GM18511 (cell line): ENCODE measurements at regions not wholly inside any gene's neighbourhood (a gene's known extent, or its start where the extent isn't known, plus 50 kb on each side); places are given as distances from the start of the nearest gene placed in this dataset.
"Not testable (repeated sequence)": the region's sequence is repeated elsewhere in the genome, so short reads cannot be mapped to it uniquely, and the experiment has no call there.

ENCODE experiments used
- ATAC-seq: cut with Tn5 transposase; IDR thresholded peaks from one replicate; pipeline ENCODE4 v1.9.1; 2021; ENCODE audit warnings: mild to moderate bottlenecking, moderate library complexity; ENCODE audit not compliant: unreplicated experiment

GRCh38 chr11:96506953-96507354 is 117.1 kb downstream of the JRKL start:
- no peak for ATAC-seq

GRCh38 chr11:96508861-96509260 is 119.0 kb downstream of the JRKL start:
- no peak for ATAC-seq

GRCh38 chr11:96520939-96521338 is 131.1 kb downstream of the JRKL start:
- no peak for ATAC-seq

GRCh38 chr11:96523656-96524055 is 133.8 kb downstream of the JRKL start:
- ATAC-seq, result no peak

GRCh38 chr11:96524475-96524874 is 134.7 kb downstream of the JRKL start:
- no peak for ATAC-seq

- ATAC-seq, result no peak
Observed at GRCh38 chr11:96530473-96530872, 140.7 kb downstream of the JRKL start.

- no peak for ATAC-seq
Observed at GRCh38 chr11:96538104-96538503, 148.3 kb downstream of the JRKL start.

GRCh38 chr11:96538622-96539021 is 148.8 kb downstream of the JRKL start:
- ATAC-seq, result no peak

- ATAC-seq, result no peak
Observed at GRCh38 chr11:96540875-96541274, 151.1 kb downstream of the JRKL start.

- ATAC-seq, result no peak
Observed at GRCh38 chr11:96543177-96543576, 153.4 kb downstream of the JRKL start.

GRCh38 chr11:96545192-96545591 is 155.4 kb downstream of the JRKL start:
- ATAC-seq, result not testable (repeated sequence)

GRCh38 chr11:96551136-96551535 is 161.3 kb downstream of the JRKL start:
- ATAC-seq, result no peak

- no peak for ATAC-seq
Observed at GRCh38 chr11:96554236-96554820, 164.5 kb downstream of the JRKL start.

- ATAC-seq, result not testable (repeated sequence)
Observed at GRCh38 chr11:96555826-96556225, 166.0 kb downstream of the JRKL start.

GRCh38 chr11:96560727-96561126 is 170.9 kb downstream of the JRKL start:
- not testable (repeated sequence) for ATAC-seq

GRCh38 chr11:96567176-96567575 is 177.4 kb downstream of the JRKL start:
- ATAC-seq, result no peak

GRCh38 chr11:96567667-96568066 is 177.9 kb downstream of the JRKL start:
- no peak for ATAC-seq

GRCh38 chr11:96576383-96576782 is 186.6 kb downstream of the JRKL start:
- ATAC-seq, result no peak

- ATAC-seq, result no peak
Observed at GRCh38 chr11:96578379-96578778, 188.6 kb downstream of the JRKL start.

GRCh38 chr11:96579656-96580055 is 189.8 kb downstream of the JRKL start:
- ATAC-seq, result no peak

GRCh38 chr11:96580476-96581040 is 190.7 kb downstream of the JRKL start:
- no peak for ATAC-seq

- not testable (repeated sequence) for ATAC-seq
Observed at GRCh38 chr11:96585944-96586880, 196.4 kb downstream of the JRKL start.
